Activated T-cell treated with anti-CD3 and anti-CD28 coated beads, Interleukin-2, amount 50 U/mL, for 24 hours (primary cell): ENCODE measurements at regions not wholly inside any gene's neighbourhood (a gene's known extent, or its start where the extent isn't known, plus 50 kb on each side); places are given as distances from the start of the nearest gene placed in this dataset.

Experiments used
- DNase-seq: peaks from one replicate; pipeline ENCODE4 v3.0.0-alpha.2; 2020
- H3K27ac Mint-ChIP-seq: 2 replicates; pipeline ENCODE4 v1.8.0; 2020; ENCODE audit warnings: mild to moderate bottlenecking, mixed read lengths
- H3K27me3 Mint-ChIP-seq: 2 replicates; pipeline ENCODE4 v1.8.0; 2020; ENCODE audit warnings: mixed read lengths
- H3K36me3 Mint-ChIP-seq: 2 replicates; pipeline ENCODE4 v1.8.0; 2020; ENCODE audit warnings: low read depth, mixed read lengths
- H3K4me1 Mint-ChIP-seq: 2 replicates; pipeline ENCODE4 v1.8.0; 2020; ENCODE audit warnings: low read depth, mixed read lengths
- H3K4me3 Mint-ChIP-seq: 2 replicates; pipeline ENCODE4 v1.8.0; 2020; ENCODE audit warnings: mild to moderate bottlenecking, moderate library complexity, mixed read lengths
- H3K9me3 Mint-ChIP-seq: 2 replicates; pipeline ENCODE4 v1.8.0; 2020; ENCODE audit warnings: mixed read lengths

- Mint-ChIP-seq H3K27me3 (peaks cover 72% of the 10 kb centered on the region), H3K4me3 (no peak overlapping the region), H3K9me3 (no peaks in the 10 kb centered on the region), H3K4me1 (peaks cover 1% of the 10 kb centered on the region), H3K36me3 (no peaks in the 10 kb centered on the region), H3K27ac (no peak overlapping the region)
- no peak for DNase-seq
These were observed 185.9 kb upstream of the S1PR3 start for GRCh38 chr9:88805217-88805943.

DNA sequence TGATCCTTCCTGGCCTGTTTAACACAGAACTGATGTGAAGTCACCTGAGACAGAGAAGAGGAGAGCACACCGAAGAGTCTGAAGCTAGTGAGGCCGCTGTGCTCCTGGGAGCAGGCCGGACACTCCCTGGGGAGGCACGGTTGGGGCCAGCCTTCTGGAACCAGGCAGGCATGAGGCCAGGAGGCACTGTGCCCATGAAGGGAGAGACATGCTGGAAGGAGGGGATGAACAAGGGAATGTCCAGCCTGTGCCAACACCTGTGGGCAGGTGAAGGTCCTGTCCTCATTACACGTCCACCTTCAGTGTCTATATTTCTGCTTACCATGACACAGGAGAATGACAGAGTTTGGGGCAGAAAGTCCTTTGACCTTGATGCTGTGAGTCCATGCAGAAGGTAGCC lies 183.8 kb upstream of the S1PR3 start:
- H3K27me3 Mint-ChIP-seq: peaks cover 74% of the 10 kb centered on the region
- no peaks in the 10 kb centered on the region for H3K9me3 Mint-ChIP-seq
- H3K27ac Mint-ChIP-seq: no peak overlapping the region
- no peaks in the 10 kb centered on the region for H3K36me3 Mint-ChIP-seq
- H3K4me1 Mint-ChIP-seq: peaks cover 1% of the 10 kb centered on the region
- DNase-seq: no peak
- no peak overlapping the region for H3K4me3 Mint-ChIP-seq

DNA sequence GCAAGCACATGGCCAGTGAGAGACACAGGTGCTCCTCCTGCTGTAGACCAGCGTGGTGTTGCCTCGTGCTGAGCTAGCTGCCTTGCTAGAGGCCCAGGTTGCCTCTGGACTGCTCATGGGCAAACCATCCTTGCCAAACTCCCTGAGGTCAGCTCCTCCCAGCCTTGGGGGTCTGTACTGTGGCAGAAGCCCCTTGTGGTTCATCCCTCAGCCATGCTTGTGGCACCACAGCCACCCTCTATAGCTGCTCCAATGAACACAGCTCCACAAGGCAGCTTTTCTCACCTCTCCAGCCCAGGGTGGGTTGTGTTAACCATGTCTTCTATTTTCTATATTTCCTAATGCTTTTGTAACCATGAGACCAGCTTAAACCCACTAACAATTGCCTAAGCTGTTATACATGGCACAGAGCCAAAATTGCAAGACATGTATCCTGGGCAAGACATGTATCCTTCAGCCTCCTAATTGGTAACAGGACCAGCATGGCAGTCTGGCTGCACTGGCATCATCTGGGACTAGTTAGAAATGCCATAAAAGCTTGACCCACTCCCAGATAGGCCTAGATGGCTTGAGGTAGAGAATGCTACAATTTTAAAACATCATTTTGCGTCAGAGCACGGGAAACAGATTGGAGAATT lies 183.1 kb upstream of the S1PR3 start:
- Mint-ChIP-seq H3K27me3 (peaks cover 70% of the 10 kb centered on the region), H3K4me3 (no peak overlapping the region), H3K4me1 (peaks cover 1% of the 10 kb centered on the region), H3K27ac (no peak overlapping the region), H3K36me3 (no peaks in the 10 kb centered on the region), H3K9me3 (no peaks in the 10 kb centered on the region)
- DNase-seq: no peak

DNA sequence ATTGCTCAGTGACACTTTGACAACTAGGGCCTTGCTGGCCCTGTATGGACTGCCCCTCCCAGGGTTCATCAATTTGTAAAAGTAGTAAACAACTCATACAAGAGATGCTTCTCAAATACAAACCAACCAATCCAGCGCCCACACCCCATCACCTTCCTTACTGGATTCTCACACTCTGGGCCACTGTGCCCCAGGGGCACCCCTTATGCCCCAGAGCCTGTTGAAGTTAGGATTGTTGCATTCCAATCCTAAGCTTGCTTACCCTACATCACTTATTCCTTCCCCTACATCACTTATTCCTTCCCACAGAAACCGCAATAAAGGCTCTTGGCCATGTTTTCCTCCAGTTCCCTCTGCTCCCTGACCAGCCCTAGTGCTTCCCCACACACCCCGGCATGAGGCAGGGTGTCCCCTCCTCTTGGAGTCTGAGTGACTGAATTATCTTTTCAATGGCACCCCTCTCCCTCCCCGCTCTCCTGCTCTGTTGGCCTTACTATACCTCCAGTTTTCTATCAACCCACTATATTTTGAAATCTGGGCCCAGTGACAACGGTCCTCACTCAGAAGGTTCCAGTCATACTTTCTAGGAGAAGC lies 182.4 kb upstream of the S1PR3 start:
- no peaks in the 10 kb centered on the region for H3K36me3 Mint-ChIP-seq
- no peak for DNase-seq
- no peaks in the 10 kb centered on the region for H3K9me3 Mint-ChIP-seq
- peaks cover 1% of the 10 kb centered on the region for H3K4me1 Mint-ChIP-seq
- peaks cover 69% of the 10 kb centered on the region for H3K27me3 Mint-ChIP-seq
- H3K27ac Mint-ChIP-seq: no peak overlapping the region
- H3K4me3 Mint-ChIP-seq: no peak overlapping the region

- DNase-seq: no peak
- H3K27me3 Mint-ChIP-seq: peaks cover 66% of the 10 kb centered on the region
- no peaks in the 10 kb centered on the region for H3K36me3 Mint-ChIP-seq
- no peak overlapping the region for H3K4me3 Mint-ChIP-seq
- H3K27ac Mint-ChIP-seq: no peak overlapping the region
- H3K9me3 Mint-ChIP-seq: no peaks in the 10 kb centered on the region
- no peaks in the 10 kb centered on the region for H3K4me1 Mint-ChIP-seq
These were observed 181.7 kb upstream of the S1PR3 start for GRCh38 chr9:88809355-88810161.

DNA sequence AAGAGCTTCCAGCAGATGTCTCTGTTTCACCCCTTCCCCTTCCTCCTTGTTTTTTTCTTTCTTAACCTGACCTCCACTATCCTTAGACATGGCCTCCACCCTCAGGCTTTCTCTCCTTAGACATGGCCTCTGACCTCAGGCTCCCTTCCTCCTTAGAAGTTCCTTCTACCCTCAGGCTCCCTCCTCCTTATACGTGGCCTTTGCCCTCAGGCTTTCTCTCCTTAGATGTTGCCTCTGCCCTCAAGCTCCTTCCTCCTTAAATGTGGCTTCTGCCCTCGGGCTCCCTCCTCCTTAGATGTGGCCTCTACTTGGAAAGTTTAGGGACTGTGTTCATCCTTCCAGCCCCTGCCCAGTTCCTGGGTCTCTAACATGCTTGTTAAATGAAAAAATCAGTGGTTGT lies 180.4 kb upstream of the S1PR3 start:
- Mint-ChIP-seq H3K27ac (no peak overlapping the region), H3K9me3 (no peaks in the 10 kb centered on the region), H3K4me1 (no peaks in the 10 kb centered on the region), H3K27me3 (peaks cover 73% of the 10 kb centered on the region), H3K4me3 (no peak overlapping the region), H3K36me3 (no peaks in the 10 kb centered on the region)
- no peak for DNase-seq

- no peaks in the 10 kb centered on the region for H3K4me1 Mint-ChIP-seq
- H3K36me3 Mint-ChIP-seq: no peaks in the 10 kb centered on the region
- no peak for DNase-seq
- H3K4me3 Mint-ChIP-seq: no peak overlapping the region
- no peaks in the 10 kb centered on the region for H3K9me3 Mint-ChIP-seq
- no peak overlapping the region for H3K27ac Mint-ChIP-seq
- peaks cover 75% of the 10 kb centered on the region for H3K27me3 Mint-ChIP-seq
These were observed 179.8 kb upstream of the S1PR3 start for GRCh38 chr9:88811511-88811910.

DNA sequence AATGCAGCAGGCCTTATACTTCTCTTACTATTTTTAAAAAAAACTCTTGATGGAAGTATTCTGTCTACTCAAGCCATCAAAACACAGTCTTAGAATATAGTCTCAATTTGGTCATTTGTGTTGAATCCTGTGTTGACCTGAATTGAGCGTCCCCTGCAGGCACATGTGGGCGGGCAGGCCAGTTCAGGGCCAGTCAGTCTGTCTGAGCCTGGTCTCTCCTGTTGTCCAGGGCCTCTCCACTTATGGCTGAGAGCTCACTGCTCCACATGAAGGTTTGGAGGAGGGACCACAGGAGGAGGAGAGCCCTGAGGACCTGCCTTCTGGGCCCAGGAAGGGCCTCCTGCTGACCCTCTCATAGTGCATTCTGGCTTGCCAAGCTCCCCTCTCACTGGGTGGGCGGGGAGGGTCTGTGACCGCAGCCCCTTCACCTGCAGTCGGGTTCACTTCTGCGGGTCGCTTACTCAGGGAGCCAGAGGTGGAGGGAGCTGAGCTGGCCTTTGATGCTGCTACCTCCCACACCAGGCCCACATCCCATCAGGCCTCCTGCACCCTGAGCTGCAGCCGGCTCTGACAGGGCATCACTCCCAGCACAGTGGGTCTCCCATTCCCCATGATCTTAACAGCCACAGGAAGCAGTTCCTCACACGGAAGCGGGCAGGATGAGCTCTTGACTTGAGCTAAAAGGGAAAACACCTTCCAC lies 178.2 kb upstream of the S1PR3 start:
- no peaks in the 10 kb centered on the region for H3K36me3 Mint-ChIP-seq
- no peaks in the 10 kb centered on the region for H3K9me3 Mint-ChIP-seq
- no peak for DNase-seq
- H3K27me3 Mint-ChIP-seq: peaks cover 66% of the 10 kb centered on the region
- no peaks in the 10 kb centered on the region for H3K4me1 Mint-ChIP-seq
- H3K4me3 Mint-ChIP-seq: no peak overlapping the region
- no peak overlapping the region for H3K27ac Mint-ChIP-seq

DNA sequence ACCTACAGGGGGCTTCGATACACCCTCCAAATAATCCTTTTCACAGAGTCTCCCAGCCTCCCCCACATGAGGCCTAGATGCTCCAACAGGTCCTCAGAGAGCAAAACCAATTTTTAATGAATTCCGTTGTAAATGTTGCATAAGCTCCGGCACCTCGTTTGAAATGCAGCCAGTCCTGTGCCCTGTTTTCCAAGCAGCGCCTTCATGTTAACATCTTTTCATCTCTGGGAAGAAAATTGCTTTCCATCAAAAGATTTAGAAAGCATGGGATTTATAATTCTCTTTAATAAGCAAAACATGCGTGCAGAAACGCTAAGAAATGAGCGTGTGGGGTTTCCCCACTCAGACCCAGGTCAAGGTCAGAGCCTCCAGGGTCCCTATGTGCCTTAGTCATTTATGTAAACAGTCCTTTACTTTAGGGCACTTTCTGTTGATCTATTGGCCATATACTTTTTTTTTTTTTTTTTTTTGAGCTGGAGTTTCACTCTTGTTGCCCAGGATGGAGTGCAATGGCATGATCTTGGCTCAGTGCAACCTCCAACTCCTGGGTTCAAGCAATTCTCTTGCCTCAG lies 177.5 kb upstream of the S1PR3 start:
- DNase-seq: no peak
- H3K9me3 Mint-ChIP-seq: no peaks in the 10 kb centered on the region
- peaks cover 61% of the 10 kb centered on the region for H3K27me3 Mint-ChIP-seq
- H3K27ac Mint-ChIP-seq: no peak overlapping the region
- H3K36me3 Mint-ChIP-seq: no peaks in the 10 kb centered on the region
- H3K4me3 Mint-ChIP-seq: no peak overlapping the region
- H3K4me1 Mint-ChIP-seq: no peaks in the 10 kb centered on the region

- H3K4me3 Mint-ChIP-seq: no peak overlapping the region
- no peak for DNase-seq
- H3K9me3 Mint-ChIP-seq: no peaks in the 10 kb centered on the region
- H3K27ac Mint-ChIP-seq: no peak overlapping the region
- H3K36me3 Mint-ChIP-seq: no peaks in the 10 kb centered on the region
- no peaks in the 10 kb centered on the region for H3K4me1 Mint-ChIP-seq
- peaks cover 60% of the 10 kb centered on the region for H3K27me3 Mint-ChIP-seq
These were observed 176.7 kb upstream of the S1PR3 start for GRCh38 chr9:88814577-88814976.

DNA sequence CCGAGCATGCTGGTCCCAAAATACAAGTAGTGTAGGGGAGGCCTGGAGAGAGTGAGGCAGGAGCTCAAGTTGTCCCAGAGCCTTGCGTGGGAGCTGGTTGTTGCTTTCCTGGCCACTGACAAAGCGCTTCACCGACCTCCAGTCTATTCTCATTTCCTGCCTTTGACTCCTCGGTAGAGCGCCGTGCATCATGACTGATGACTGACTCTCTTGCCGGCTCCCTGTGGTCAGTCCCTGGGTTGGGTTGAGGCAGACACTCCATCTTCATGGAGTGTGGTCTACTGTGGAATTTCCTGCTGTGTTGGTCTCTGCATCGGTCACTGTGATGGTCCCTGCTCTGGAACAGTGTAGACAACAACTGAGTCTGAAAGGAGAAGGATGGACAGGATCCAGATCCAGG lies 175.1 kb upstream of the S1PR3 start:
- H3K9me3 Mint-ChIP-seq: no peaks in the 10 kb centered on the region
- H3K4me1 Mint-ChIP-seq: no peaks in the 10 kb centered on the region
- H3K27ac Mint-ChIP-seq: no peak overlapping the region
- H3K36me3 Mint-ChIP-seq: no peaks in the 10 kb centered on the region
- DNase-seq: no peak
- peaks cover 54% of the 10 kb centered on the region for H3K27me3 Mint-ChIP-seq
- H3K4me3 Mint-ChIP-seq: no peak overlapping the region

DNA sequence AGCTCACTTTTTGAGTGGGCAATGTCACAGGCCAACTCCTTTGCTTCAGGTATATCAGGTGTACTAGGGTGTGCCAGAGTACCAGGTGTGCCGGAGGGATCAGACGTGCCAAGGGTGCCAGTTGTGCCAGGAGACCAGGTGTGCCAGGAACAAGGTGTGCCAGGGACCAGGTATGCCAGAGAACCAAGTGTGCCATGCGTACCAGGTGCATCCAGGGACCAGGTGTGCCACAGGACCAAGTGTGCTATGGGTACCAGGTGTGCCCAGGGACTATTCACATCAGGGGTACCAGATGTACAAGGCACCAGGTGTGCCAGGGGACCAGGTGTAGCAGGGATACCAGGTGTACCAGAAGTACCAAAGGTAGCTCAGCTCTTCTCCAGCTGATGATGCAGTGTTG lies 174.7 kb upstream of the S1PR3 start:
- Mint-ChIP-seq H3K9me3 (no peaks in the 10 kb centered on the region), H3K4me3 (no peak overlapping the region), H3K27me3 (peaks cover 53% of the 10 kb centered on the region), H3K36me3 (no peaks in the 10 kb centered on the region), H3K4me1 (no peaks in the 10 kb centered on the region), H3K27ac (no peak overlapping the region)
- no peak for DNase-seq

DNA sequence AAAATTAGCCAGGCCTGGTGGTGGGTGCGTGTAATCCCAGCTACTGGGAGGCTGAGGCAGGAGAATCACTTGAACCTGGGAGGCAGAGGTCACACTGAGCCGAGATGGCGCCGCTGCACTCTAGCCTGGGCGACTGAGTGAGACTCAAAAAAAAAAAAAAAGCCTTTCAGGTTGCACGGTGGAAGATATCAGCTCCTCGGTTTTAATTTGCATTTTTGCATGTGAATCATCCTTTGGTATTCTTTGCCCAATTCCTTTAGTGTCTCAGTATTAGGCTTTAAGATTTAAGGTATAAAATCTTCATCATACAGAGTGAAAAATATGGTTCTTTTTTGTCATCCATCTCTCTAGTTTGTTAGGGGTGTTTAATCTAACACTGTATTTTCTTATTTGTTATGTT lies 173.6 kb upstream of the S1PR3 start:
- H3K36me3 Mint-ChIP-seq: no peaks in the 10 kb centered on the region
- H3K4me3 Mint-ChIP-seq: no peak overlapping the region
- H3K27me3 Mint-ChIP-seq: peaks cover 58% of the 10 kb centered on the region
- no peak overlapping the region for H3K27ac Mint-ChIP-seq
- H3K9me3 Mint-ChIP-seq: no peaks in the 10 kb centered on the region
- no peak for DNase-seq
- no peaks in the 10 kb centered on the region for H3K4me1 Mint-ChIP-seq
